ENCODE measurements at regions not wholly inside any gene's neighbourhood (a gene's known extent, or its start where the extent isn't known, plus 50 kb on each side); places are given as distances from the start of the nearest gene placed in this dataset.
"Not testable (repeated sequence)": the region's sequence is repeated elsewhere in the genome, so short reads cannot be mapped to it uniquely, and the experiment has no call there.

DNA sequence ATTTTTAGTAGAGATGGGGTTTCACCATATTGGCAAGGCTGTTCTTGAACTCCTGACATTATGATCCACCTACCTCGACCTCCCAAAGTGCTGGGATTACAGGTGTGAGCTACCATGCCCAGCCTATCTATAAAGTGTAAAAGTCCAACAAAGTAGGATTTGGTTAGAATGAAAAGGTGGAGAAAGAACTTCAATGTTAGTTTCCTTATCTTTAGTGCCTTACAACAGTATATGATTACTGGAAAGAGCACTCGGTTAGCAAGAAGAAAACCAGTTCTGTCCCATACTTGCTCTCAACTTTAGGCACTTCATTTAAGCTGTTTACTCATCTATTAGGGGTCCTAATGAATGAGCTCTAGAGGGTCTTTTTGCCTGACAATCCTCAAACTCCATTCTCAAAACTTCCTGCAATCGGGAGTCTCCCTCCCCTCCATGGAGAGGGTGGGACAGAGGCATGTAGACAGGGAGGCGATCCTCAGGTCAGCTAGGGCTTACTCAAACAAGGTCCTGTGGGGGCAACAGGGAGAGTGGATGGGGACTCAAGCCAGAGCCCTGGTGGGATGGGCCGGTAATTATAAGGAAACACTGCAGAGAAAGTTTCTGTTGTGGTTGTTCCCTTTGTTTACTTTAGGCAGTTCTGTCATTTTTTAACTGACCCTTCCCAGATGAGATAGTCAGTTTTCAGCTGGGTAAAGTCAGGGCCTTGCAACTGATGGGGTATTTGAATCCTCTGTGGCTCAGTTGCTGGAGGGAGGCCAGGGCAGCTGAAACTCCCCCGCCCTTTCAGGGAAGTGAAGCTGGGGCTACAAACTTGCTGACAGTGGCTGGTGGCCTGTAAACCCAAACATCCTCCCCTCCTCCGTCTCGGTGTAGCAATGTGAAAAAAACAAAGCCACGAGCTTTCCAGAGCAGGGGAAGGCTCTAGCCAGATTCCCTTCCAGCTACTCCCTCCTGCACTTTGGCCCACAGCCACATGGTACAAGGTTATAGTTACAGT is 64.4 kb upstream of the NOTCH2NLA start:
- TF ChIP-seq, protein P1, sequence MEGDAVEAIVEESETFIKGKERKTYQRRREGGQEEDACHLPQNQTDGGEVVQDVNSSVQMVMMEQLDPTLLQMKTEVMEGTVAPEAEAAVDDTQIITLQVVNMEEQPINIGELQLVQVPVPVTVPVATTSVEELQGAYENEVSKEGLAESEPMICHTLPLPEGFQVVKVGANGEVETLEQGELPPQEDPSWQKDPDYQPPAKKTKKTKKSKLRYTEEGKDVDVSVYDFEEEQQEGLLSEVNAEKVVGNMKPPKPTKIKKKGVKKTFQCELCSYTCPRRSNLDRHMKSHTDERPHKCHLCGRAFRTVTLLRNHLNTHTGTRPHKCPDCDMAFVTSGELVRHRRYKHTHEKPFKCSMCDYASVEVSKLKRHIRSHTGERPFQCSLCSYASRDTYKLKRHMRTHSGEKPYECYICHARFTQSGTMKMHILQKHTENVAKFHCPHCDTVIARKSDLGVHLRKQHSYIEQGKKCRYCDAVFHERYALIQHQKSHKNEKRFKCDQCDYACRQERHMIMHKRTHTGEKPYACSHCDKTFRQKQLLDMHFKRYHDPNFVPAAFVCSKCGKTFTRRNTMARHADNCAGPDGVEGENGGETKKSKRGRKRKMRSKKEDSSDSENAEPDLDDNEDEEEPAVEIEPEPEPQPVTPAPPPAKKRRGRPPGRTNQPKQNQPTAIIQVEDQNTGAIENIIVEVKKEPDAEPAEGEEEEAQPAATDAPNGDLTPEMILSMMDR (IDR thresholded peaks at IDR 0.05): not testable (repeated sequence)
- not testable (repeated sequence) for TF ChIP-seq EP300, POLR2AphosphoS5 (IDR thresholded peaks at IDR 0.05)

Data from upper lobe of left lung (tissue), 4 donors.